ENCODE measurements at regions not wholly inside any gene's neighbourhood (a gene's known extent, or its start where the extent isn't known, plus 50 kb on each side); places are given as distances from the start of the nearest gene placed in this dataset.

GRCh38 chr18:46385124-46385523, 271.9 kb downstream of the LOXHD1 start:
- DNase-seq (ENCODE audit: low spot score) = no peak

GRCh38 chr18:46386788-46387187, 270.2 kb downstream of the LOXHD1 start:
- DNase-seq (ENCODE audit: low spot score) = no peak

GRCh38 chr18:46387441-46388131, 269.4 kb downstream of the LOXHD1 start:
- no peak for DNase-seq (ENCODE audit: low spot score)

- no peak for DNase-seq (ENCODE audit: low spot score)
Measured at GRCh38 chr18:46388286-46388685, 268.7 kb downstream of the LOXHD1 start.

- DNase-seq (ENCODE audit: low spot score) = no peak
Measured at GRCh38 chr18:46392576-46392975, 264.4 kb downstream of the LOXHD1 start.

GRCh38 chr18:46393230-46393629, 263.8 kb downstream of the LOXHD1 start:
- no peak for DNase-seq (ENCODE audit: low spot score)

GRCh38 chr18:46393961-46394360, 263.1 kb downstream of the LOXHD1 start:
- no peak for DNase-seq (ENCODE audit: low spot score)

- no peak for DNase-seq (ENCODE audit: low spot score)
Measured at GRCh38 chr18:46395795-46396194, 261.2 kb downstream of the LOXHD1 start.

- no peak for DNase-seq (ENCODE audit: low spot score)
Measured at GRCh38 chr18:46397174-46397573, 259.8 kb downstream of the LOXHD1 start.

GRCh38 chr18:46398005-46398404, 259.0 kb downstream of the LOXHD1 start:
- no peak for DNase-seq (ENCODE audit: low spot score)

- no peak for DNase-seq (ENCODE audit: low spot score)
Measured at GRCh38 chr18:46398625-46399024, 258.4 kb downstream of the LOXHD1 start.

GRCh38 chr18:46399303-46399702, 257.7 kb downstream of the LOXHD1 start:
- DNase-seq (ENCODE audit: low spot score) = no peak

GRCh38 chr18:46400449-46400848, 256.6 kb downstream of the LOXHD1 start:
- DNase-seq (ENCODE audit: low spot score) = no peak

- no peak for DNase-seq (ENCODE audit: low spot score)
Measured at GRCh38 chr18:46401486-46402070, 255.4 kb downstream of the LOXHD1 start.

- no peak for DNase-seq (ENCODE audit: low spot score)
Measured at GRCh38 chr18:46402396-46402795, 254.6 kb downstream of the LOXHD1 start.

GRCh38 chr18:46402945-46403344, 254.1 kb downstream of the LOXHD1 start:
- no peak for DNase-seq (ENCODE audit: low spot score)

- DNase-seq (ENCODE audit: low spot score) = no peak
Measured at GRCh38 chr18:46405832-46406538, 251.0 kb downstream of the LOXHD1 start.

- no peak for DNase-seq (ENCODE audit: low spot score)
Measured at GRCh38 chr18:46406539-46406932, 250.5 kb downstream of the LOXHD1 start.

GRCh38 chr18:46407486-46408166, 249.4 kb downstream of the LOXHD1 start:
- DNase-seq (ENCODE audit: low spot score) = no peak

GRCh38 chr18:46408334-46408987, 248.6 kb downstream of the LOXHD1 start:
- no peak for DNase-seq (ENCODE audit: low spot score)

- DNase-seq (ENCODE audit: low spot score) = no peak
Measured at GRCh38 chr18:46411191-46411828, 245.7 kb downstream of the LOXHD1 start.
